ENCODE measurements at regions not wholly inside any gene's neighbourhood (a gene's known extent, or its start where the extent isn't known, plus 50 kb on each side); places are given as distances from the start of the nearest gene placed in this dataset.

- no peak for TF ChIP-seq POLR2A (IDR thresholded peaks at IDR 0.05)
- TF ChIP-seq EP300 (IDR thresholded peaks at IDR 0.05): no peak
- TF ChIP-seq POLR2AphosphoS5 (IDR thresholded peaks at IDR 0.05): no peak
- peak in 1 of 2 donors; percentile 86 for TF ChIP-seq CTCF (IDR thresholded peaks at IDR 0.05)
- DNase-seq (ENCODE audit: low spot score in 2 of 2): no peak
- 36% methylated on average over 4 of the region's 4 CpGs for WGBS
These were observed 104.6 kb upstream of the FAM174A start for GRCh38 chr5:100430268-100431195.

GRCh38 chr5:100424787-100425186 lies 110.4 kb upstream of the FAM174A start:
- Histone ChIP-seq H3K4me1 (no peaks in the 10 kb centered on the region), H3K9me3 (peaks cover 5% of the 10 kb centered on the region), H3K36me3 (no peaks in the 10 kb centered on the region), H3K4me3 (no peak overlapping the region), H3K27me3 (no peaks in the 10 kb centered on the region), H3K27ac (no peak overlapping the region)
- DNase-seq (ENCODE audit: low spot score in 2 of 2): no peak
- 94% methylated on average over 4 of the region's 4 CpGs for WGBS
- TF ChIP-seq CTCF (IDR thresholded peaks at IDR 0.05): no peak

More at GRCh38 chr5:100430268-100431195, 104.6 kb upstream of the FAM174A start:
- H3K4me1 ChIP-seq: no peaks in the 10 kb centered on the region
- H3K9me3 ChIP-seq: no peaks in the 10 kb centered on the region
- no peak overlapping the region for H3K27ac ChIP-seq
- H3K36me3 ChIP-seq: no peaks in the 10 kb centered on the region
- H3K27me3 ChIP-seq: no peaks in the 10 kb centered on the region
- no peak overlapping the region for H3K4me3 ChIP-seq

GRCh38 chr5:100424017-100424416 lies 111.2 kb upstream of the FAM174A start:
- no peaks in the 10 kb centered on the region for H3K4me1 ChIP-seq
- H3K36me3 ChIP-seq: no peaks in the 10 kb centered on the region
- no peak overlapping the region for H3K27ac ChIP-seq
- peaks cover 5% of the 10 kb centered on the region for H3K9me3 ChIP-seq
- H3K4me3 ChIP-seq: no peak overlapping the region
- DNase-seq (ENCODE audit: low spot score in 2 of 2): no peak
- H3K27me3 ChIP-seq: no peaks in the 10 kb centered on the region
- TF ChIP-seq POLR2AphosphoS5 (IDR thresholded peaks at IDR 0.05): no peak
- TF ChIP-seq CTCF (IDR thresholded peaks at IDR 0.05): no peak
- TF ChIP-seq EP300 (IDR thresholded peaks at IDR 0.05): no peak
- no peak for TF ChIP-seq POLR2A (IDR thresholded peaks at IDR 0.05)
- WGBS: 100% methylated on average over 1 of the region's 4 CpGs

GRCh38 chr5:100423330-100423729 lies 111.8 kb upstream of the FAM174A start:
- Histone ChIP-seq H3K4me1 (no peaks in the 10 kb centered on the region), H3K27me3 (no peaks in the 10 kb centered on the region), H3K9me3 (peaks cover 5% of the 10 kb centered on the region), H3K36me3 (no peaks in the 10 kb centered on the region), H3K27ac (no peak overlapping the region), H3K4me3 (no peak overlapping the region)
- WGBS: 75% methylated on average over 5 of the region's 5 CpGs
- no peak for DNase-seq (ENCODE audit: low spot score in 2 of 2)
- TF ChIP-seq POLR2AphosphoS5 (IDR thresholded peaks at IDR 0.05) (no peak), EP300 (IDR thresholded peaks at IDR 0.05) (no peak)

- no peak for DNase-seq (ENCODE audit: low spot score in 2 of 2)
- H3K36me3 ChIP-seq: no peaks in the 10 kb centered on the region
- H3K27me3 ChIP-seq: no peaks in the 10 kb centered on the region
- no peaks in the 10 kb centered on the region for H3K4me1 ChIP-seq
- no peak for TF ChIP-seq CTCF (IDR thresholded peaks at IDR 0.05)
- peaks cover 5% of the 10 kb centered on the region for H3K9me3 ChIP-seq
- H3K4me3 ChIP-seq: no peak overlapping the region
- H3K27ac ChIP-seq: no peak overlapping the region
These were observed 113.8 kb upstream of the FAM174A start for GRCh38 chr5:100421360-100421759.
